Neural cell (in vitro differentiated cells): ENCODE measurements at regions not wholly inside any gene's neighbourhood (a gene's known extent, or its start where the extent isn't known, plus 50 kb on each side); places are given as distances from the start of the nearest gene placed in this dataset.
"Not testable (repeated sequence)": the region's sequence is repeated elsewhere in the genome, so short reads cannot be mapped to it uniquely, and the experiment has no call there.

ENCODE experiments used
- H2AFZ ChIP-seq: fragments of 200-600, 300-800 bp; sonication (generic), shearing (Covaris generic); 2 replicates; pipeline ENCODE4 v1.6.0; 2014; ENCODE audit warnings: low read depth, mild to moderate bottlenecking, antibody characterized with exemption, low read length, moderate library complexity
- H3F3A ChIP-seq: fragments of 200-600 bp; shearing (Covaris generic); 2 replicates; pipeline ENCODE4 v1.6.1; 2016; ENCODE audit warnings: mild to moderate bottlenecking, moderate library complexity, mixed read lengths, antibody characterized with exemption, low read length; ENCODE audit not compliant: insufficient read depth, poor library complexity, severe bottlenecking
- H3K27ac ChIP-seq: fragments of 200-600, 300-800 bp; sonication (generic), shearing (Covaris generic); 2 replicates; pipeline ENCODE4 v1.5.1; 2014; ENCODE audit warnings: mild to moderate bottlenecking, low read length, moderate library complexity
- H3K27me3 ChIP-seq: fragments of 300-800, 200-600 bp; sonication (generic), shearing (Covaris generic); 2 replicates; pipeline ENCODE4 v1.6.0; 2014; ENCODE audit warnings: mild to moderate bottlenecking, low read depth, low read length, moderate library complexity; ENCODE audit not compliant: insufficient read depth
- H3K36me3 ChIP-seq: fragments of 300-800, 200-600 bp; sonication (generic), shearing (Covaris generic); 2 replicates; pipeline ENCODE4 v1.5.1; 2014; ENCODE audit warnings: mild to moderate bottlenecking, antibody characterized with exemption, low read length, moderate library complexity; ENCODE audit not compliant: insufficient read depth
- H3K4me2 ChIP-seq: fragments of 300-800, 200-600 bp; sonication (generic), shearing (Covaris generic); 2 replicates; pipeline ENCODE4 v1.6.0; 2014; ENCODE audit warnings: mild to moderate bottlenecking, low read length
- H3K4me3 ChIP-seq: fragments of 300-800, 200-600 bp; sonication (generic), shearing (Covaris generic); 2 replicates; pipeline ENCODE4 v1.5.1; 2014; ENCODE audit warnings: mild to moderate bottlenecking, low read length, moderate library complexity
- H3K79me2 ChIP-seq: fragments of 200-600 bp; shearing (Covaris generic); replicated peaks from 2 replicates; pipeline ENCODE4 v1.6.0; 2014; ENCODE audit warnings: mild to moderate bottlenecking, low read length, moderate library complexity; ENCODE audit not compliant: insufficient read depth
- H3K9ac ChIP-seq: fragments of 300-800, 200-600 bp; sonication (generic), shearing (Covaris generic); 2 replicates; pipeline ENCODE4 v1.6.1; 2016; ENCODE audit warnings: mild to moderate bottlenecking, low read length, mixed read lengths
- H3K9me2 ChIP-seq: fragments of 200-600 bp; shearing (Covaris generic); 2 replicates; pipeline ENCODE4 v1.6.1; 2016; ENCODE audit warnings: mild to moderate bottlenecking, low read length, mixed read lengths; ENCODE audit not compliant: insufficient read depth
- H3K9me3 ChIP-seq: fragments of 200-600, 300-800 bp; sonication (generic), shearing (Covaris generic); 2 replicates; pipeline ENCODE4 v1.6.1; 2016; ENCODE audit warnings: mild to moderate bottlenecking, mixed run types, low read length, moderate library complexity, mixed read lengths
- H4K20me1 ChIP-seq: fragments of 200-600 bp; shearing (Covaris generic); 2 replicates; pipeline ENCODE4 v1.6.1; 2016; ENCODE audit warnings: mild to moderate bottlenecking, mixed run types; ENCODE audit not compliant: insufficient read depth
- EP300 ChIP-seq: fragments of 450-650 bp; conservative IDR thresholded peaks from 2 replicates; pipeline ENCODE4 v1.6.1; 2014; ENCODE audit warnings: antibody characterized with exemption, mild to moderate bottlenecking, moderate library complexity; ENCODE audit not compliant: poor library complexity, severe bottlenecking
- EZH2 ChIP-seq: fragments of 200-600, 300-800 bp; shearing (Covaris generic), sonication (generic); IDR thresholded peaks from 2 replicates; pipeline ENCODE4 v1.6.1; 2014; ENCODE audit warnings: antibody characterized with exemption, low read length, borderline replicate concordance, mild to moderate bottlenecking; ENCODE audit not compliant: insufficient read depth, poor library complexity, severe bottlenecking
- MXI1 ChIP-seq: fragments of 450-650 bp; conservative IDR thresholded peaks from 2 replicates; pipeline ENCODE4 v1.6.1; 2014; ENCODE audit warnings: antibody characterized with exemption, mild to moderate bottlenecking; ENCODE audit not compliant: poor library complexity, severe bottlenecking
- POLR2AphosphoS5 ChIP-seq: IDR thresholded peaks from 2 replicates; pipeline ENCODE4 v1.6.1; 2012
- RAD21 ChIP-seq: fragments of 450-650 bp; conservative IDR thresholded peaks from 2 replicates; pipeline ENCODE4 v1.6.1; 2014; ENCODE audit warnings: antibody characterized with exemption, mild to moderate bottlenecking, moderate library complexity
- SMC3 ChIP-seq: fragments of 450-650 bp; conservative IDR thresholded peaks from 2 replicates; pipeline ENCODE4 v1.6.1; 2014; ENCODE audit warnings: antibody characterized with exemption, mild to moderate bottlenecking, moderate library complexity; ENCODE audit not compliant: poor library complexity
- TAF1 ChIP-seq: IDR thresholded peaks from 2 replicates; pipeline ENCODE4 v1.6.1; 2012; ENCODE audit warnings: low read depth
- TF ChIP-seq, protein P1 (sequence below): IDR thresholded peaks from 2 replicates; pipeline ENCODE4 v1.6.1; 2012; ENCODE audit warnings: borderline replicate concordance
- TF ChIP-seq, protein P2 (sequence below): fragments of 450-650 bp; IDR thresholded peaks from 2 replicates; pipeline ENCODE4 v1.5.1; 2014; ENCODE audit warnings: antibody characterized with exemption, mild to moderate bottlenecking, moderate library complexity; ENCODE audit not compliant: poor library complexity, severe bottlenecking

DNA sequence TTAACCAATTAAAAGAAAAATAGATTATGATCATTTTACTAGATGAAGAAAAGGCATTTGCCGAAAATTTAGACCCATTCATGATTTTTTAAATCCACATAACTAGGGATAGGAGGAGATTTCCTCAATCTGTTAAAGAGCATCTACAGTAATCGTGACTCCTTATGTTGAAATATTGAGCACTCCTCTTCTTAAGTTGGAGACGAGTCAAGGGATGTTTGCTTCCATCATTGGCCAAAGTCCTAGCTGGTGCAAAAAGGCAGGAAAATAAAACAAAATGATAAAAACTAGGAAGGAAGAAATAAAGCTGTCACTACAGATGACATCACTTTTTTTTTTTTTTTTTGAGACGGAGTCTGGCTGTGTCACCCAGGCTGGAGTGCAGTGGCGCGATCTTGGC, 245.6 kb upstream of the KAZN start:
- Histone ChIP-seq H3K27me3 (no peaks in the 10 kb centered on the region), H3K9ac (no peak overlapping the region), H3K27ac (no peak overlapping the region), H3K9me3 (no peaks in the 10 kb centered on the region), H3K4me2 (no peak overlapping the region), H2AFZ (no peak overlapping the region), H3K4me3 (no peak overlapping the region), H3K79me2 (no peaks in the 10 kb centered on the region), H3F3A (no peaks in the 10 kb centered on the region), H4K20me1 (no peaks in the 10 kb centered on the region), H3K36me3 (no peaks in the 10 kb centered on the region), H3K9me2 (no peaks in the 10 kb centered on the region)
- TF ChIP-seq, protein P1, sequence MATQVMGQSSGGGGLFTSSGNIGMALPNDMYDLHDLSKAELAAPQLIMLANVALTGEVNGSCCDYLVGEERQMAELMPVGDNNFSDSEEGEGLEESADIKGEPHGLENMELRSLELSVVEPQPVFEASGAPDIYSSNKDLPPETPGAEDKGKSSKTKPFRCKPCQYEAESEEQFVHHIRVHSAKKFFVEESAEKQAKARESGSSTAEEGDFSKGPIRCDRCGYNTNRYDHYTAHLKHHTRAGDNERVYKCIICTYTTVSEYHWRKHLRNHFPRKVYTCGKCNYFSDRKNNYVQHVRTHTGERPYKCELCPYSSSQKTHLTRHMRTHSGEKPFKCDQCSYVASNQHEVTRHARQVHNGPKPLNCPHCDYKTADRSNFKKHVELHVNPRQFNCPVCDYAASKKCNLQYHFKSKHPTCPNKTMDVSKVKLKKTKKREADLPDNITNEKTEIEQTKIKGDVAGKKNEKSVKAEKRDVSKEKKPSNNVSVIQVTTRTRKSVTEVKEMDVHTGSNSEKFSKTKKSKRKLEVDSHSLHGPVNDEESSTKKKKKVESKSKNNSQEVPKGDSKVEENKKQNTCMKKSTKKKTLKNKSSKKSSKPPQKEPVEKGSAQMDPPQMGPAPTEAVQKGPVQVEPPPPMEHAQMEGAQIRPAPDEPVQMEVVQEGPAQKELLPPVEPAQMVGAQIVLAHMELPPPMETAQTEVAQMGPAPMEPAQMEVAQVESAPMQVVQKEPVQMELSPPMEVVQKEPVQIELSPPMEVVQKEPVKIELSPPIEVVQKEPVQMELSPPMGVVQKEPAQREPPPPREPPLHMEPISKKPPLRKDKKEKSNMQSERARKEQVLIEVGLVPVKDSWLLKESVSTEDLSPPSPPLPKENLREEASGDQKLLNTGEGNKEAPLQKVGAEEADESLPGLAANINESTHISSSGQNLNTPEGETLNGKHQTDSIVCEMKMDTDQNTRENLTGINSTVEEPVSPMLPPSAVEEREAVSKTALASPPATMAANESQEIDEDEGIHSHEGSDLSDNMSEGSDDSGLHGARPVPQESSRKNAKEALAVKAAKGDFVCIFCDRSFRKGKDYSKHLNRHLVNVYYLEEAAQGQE, result no peak
- TF ChIP-seq TAF1, result no peak
- TF ChIP-seq, protein P2, sequence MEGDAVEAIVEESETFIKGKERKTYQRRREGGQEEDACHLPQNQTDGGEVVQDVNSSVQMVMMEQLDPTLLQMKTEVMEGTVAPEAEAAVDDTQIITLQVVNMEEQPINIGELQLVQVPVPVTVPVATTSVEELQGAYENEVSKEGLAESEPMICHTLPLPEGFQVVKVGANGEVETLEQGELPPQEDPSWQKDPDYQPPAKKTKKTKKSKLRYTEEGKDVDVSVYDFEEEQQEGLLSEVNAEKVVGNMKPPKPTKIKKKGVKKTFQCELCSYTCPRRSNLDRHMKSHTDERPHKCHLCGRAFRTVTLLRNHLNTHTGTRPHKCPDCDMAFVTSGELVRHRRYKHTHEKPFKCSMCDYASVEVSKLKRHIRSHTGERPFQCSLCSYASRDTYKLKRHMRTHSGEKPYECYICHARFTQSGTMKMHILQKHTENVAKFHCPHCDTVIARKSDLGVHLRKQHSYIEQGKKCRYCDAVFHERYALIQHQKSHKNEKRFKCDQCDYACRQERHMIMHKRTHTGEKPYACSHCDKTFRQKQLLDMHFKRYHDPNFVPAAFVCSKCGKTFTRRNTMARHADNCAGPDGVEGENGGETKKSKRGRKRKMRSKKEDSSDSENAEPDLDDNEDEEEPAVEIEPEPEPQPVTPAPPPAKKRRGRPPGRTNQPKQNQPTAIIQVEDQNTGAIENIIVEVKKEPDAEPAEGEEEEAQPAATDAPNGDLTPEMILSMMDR, result no peak
- no peak for TF ChIP-seq RAD21
- no peak for TF ChIP-seq SMC3
- TF ChIP-seq MXI1, result no peak
- no peak for TF ChIP-seq EZH2
- no peak for TF ChIP-seq EP300
- TF ChIP-seq POLR2AphosphoS5, result no peak

DNA sequence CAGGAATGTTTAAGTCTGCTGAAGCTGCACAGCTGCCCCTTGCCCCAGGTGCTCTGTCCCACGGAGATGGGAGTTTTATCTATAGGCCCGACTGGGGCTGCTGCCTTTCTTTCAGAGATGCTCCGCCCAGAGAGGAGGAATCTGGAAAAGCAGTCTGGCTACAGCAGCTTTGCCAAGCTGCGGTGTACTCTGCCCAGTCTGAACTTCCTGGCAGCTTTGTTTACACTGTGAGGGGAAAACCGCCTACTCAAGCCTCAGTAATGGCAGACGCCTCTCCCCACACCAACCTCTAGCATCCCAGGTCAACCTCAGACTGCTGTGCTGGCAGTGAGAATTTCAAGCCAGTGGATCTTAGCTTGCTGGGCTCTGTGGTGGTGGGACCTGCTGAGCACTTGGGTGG, 237.5 kb upstream of the KAZN start:
- not testable (repeated sequence) for H3K9me3 ChIP-seq, H3K9me2 ChIP-seq, H3K27me3 ChIP-seq, H3K36me3 ChIP-seq, H3F3A ChIP-seq, H3K27ac ChIP-seq, H3K79me2 ChIP-seq, H3K9ac ChIP-seq, H3K4me2 ChIP-seq, H2AFZ ChIP-seq, H3K4me3 ChIP-seq, H4K20me1 ChIP-seq

DNA sequence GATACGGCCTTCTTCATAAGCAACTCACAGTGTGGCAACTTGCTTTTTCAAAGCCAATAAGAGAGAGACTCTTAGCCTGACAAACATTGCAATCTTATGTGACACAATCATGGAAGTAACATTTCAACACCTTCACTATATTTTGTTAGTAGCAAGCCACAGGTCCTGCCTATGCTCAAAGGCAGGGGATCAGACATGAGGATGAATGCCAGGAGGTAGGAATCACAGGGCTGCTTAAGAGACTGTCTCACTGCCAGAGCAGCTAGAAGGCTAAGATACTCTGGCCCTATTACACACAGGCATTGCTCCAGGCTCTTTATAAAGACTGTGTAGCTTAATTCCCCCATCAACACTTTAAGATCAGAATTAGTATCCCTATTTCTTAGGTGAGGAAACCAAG, 236.2 kb upstream of the KAZN start:
- Histone ChIP-seq H3K4me3 (no peak overlapping the region), H3K4me2 (no peak overlapping the region), H3K27me3 (no peaks in the 10 kb centered on the region), H3K36me3 (no peaks in the 10 kb centered on the region), H3K79me2 (no peaks in the 10 kb centered on the region), H2AFZ (no peak overlapping the region), H3K27ac (no peak overlapping the region), H3K9me3 (no peaks in the 10 kb centered on the region), H4K20me1 (no peaks in the 10 kb centered on the region), H3K9ac (no peak overlapping the region), H3K9me2 (no peaks in the 10 kb centered on the region), H3F3A (no peaks in the 10 kb centered on the region)
- TF ChIP-seq TAF1 (no peak), EP300 (no peak), RAD21 (no peak), EZH2 (no peak), POLR2AphosphoS5 (no peak), MXI1 (no peak), SMC3 (no peak)
- TF ChIP-seq, protein P1, result no peak
- TF ChIP-seq, protein P2, result no peak
